GM12892 (cell line): ENCODE measurements at regions not wholly inside any gene's neighbourhood (a gene's known extent, or its start where the extent isn't known, plus 50 kb on each side); places are given as distances from the start of the nearest gene placed in this dataset.

ENCODE experiments used
- POLR2A ChIP-seq: IDR thresholded peaks from 2 replicates; pipeline ENCODE4 v1.6.1; 2011; ENCODE audit warnings: low read depth, low read length, control low read depth
- POLR2AphosphoS5 ChIP-seq: IDR thresholded peaks from 2 replicates; pipeline ENCODE4 v1.6.1; 2011; ENCODE audit warnings: low read depth, low read length, control low read depth

DNA sequence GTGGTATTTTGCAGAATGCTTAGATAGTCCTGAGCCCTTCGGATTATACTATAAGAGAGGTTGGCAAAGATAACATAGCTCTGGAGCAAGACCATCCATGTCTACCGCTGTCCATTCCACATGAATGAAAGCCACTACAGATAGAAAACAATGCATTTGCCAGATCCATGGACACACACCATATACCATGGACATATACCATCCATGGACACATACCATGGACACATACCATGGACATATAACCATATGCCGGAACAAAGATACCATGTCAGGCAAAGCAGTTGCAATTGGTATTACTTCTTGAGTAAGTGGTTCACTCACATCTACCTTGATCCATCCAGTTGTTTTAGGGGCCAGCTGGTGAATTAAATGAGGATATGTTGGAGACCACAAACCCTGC is 53.2 kb upstream of the ATP6AP2 start:
- TF ChIP-seq POLR2AphosphoS5 (no peak), POLR2A (no peak)
